Frontal cortex (tissue), 3 donors: ENCODE measurements at regions not wholly inside any gene's neighbourhood (a gene's known extent, or its start where the extent isn't known, plus 50 kb on each side); places are given as distances from the start of the nearest gene placed in this dataset.
"Not testable (repeated sequence)": the region's sequence is repeated elsewhere in the genome, so short reads cannot be mapped to it uniquely, and the experiment has no call there.

ENCODE experiments used
- DNase-seq, 2 donors: peaks; one replicate each; pipeline ENCODE4 v3.0.0; 2012; ENCODE audit warnings: low spot score in 2 of 2
- FAIRE-seq: peaks from 2 replicates; lab custom pipeline; 2012; peaks lifted over from hg19 to GRCh38; lab: Jason Lieb, UNC
- donor health status: control.
- donor health status: control.
- donor health status: control.

GRCh38 chr21:31819692-31820091 is 53.1 kb upstream of the HUNK start:
- FAIRE-seq, DNase-seq: not testable (repeated sequence)

GRCh38 chr21:31814356-31814755 is 58.5 kb upstream of the HUNK start:
- not testable (repeated sequence) for DNase-seq, FAIRE-seq

GRCh38 chr21:31813862-31814261 is 59.0 kb upstream of the HUNK start:
- FAIRE-seq: no peak

GRCh38 chr21:31804008-31804394 is 68.8 kb upstream of the HUNK start:
- DNase-seq (no peak), FAIRE-seq (no peak)

More at GRCh38 chr21:31813862-31814261, 59.0 kb upstream of the HUNK start:
- DNase-seq: no peak

GRCh38 chr21:31803039-31804007 is 69.5 kb upstream of the HUNK start:
- DNase-seq: no peak
- no peak for FAIRE-seq

- no peak for DNase-seq
- FAIRE-seq: no peak
Observed at GRCh38 chr21:31802331-31802730, 70.4 kb upstream of the SCAF4 start.

GRCh38 chr21:31801551-31802219 is 69.8 kb upstream of the SCAF4 start:
- no peak for FAIRE-seq
- no peak for DNase-seq

- DNase-seq (no peak), FAIRE-seq (no peak)
Observed at GRCh38 chr21:31798842-31799704, 67.2 kb upstream of the SCAF4 start.

GRCh38 chr21:31795992-31796391 is 64.1 kb upstream of the SCAF4 start:
- no peak for FAIRE-seq
- no peak for DNase-seq

GRCh38 chr21:31790420-31790819 is 58.5 kb upstream of the SCAF4 start:
- not testable (repeated sequence) for DNase-seq, FAIRE-seq

GRCh38 chr21:31788581-31788980 is 56.7 kb upstream of the SCAF4 start:
- FAIRE-seq (no peak), DNase-seq (no peak)

- FAIRE-seq, DNase-seq: not testable (repeated sequence)
Observed at GRCh38 chr21:31787691-31788090, 55.8 kb upstream of the SCAF4 start.

GRCh38 chr21:31786164-31786920 is 54.4 kb upstream of the SCAF4 start:
- DNase-seq (no peak), FAIRE-seq (no peak)

- DNase-seq: peak in 1 of 2 donors; percentile 55
- FAIRE-seq: peak; percentile 60
Observed at GRCh38 chr21:31785237-31786163, 53.6 kb upstream of the SCAF4 start.

- FAIRE-seq: no peak
Observed at GRCh38 chr21:31781737-31782136, 49.8 kb upstream of the SCAF4 start.

More at GRCh38 chr21:31781737-31782136, 49.8 kb upstream of the SCAF4 start:
- peak in 1 of 2 donors; percentile 39 for DNase-seq
